HG03135 (cell line): ENCODE measurements at regions not wholly inside any gene's neighbourhood (a gene's known extent, or its start where the extent isn't known, plus 50 kb on each side); places are given as distances from the start of the nearest gene placed in this dataset.

Source experiments
- ATAC-seq: cut with Tn5 transposase; IDR thresholded peaks from one replicate; pipeline ENCODE4 v1.9.1; 2021; ENCODE audit warnings: mild to moderate bottlenecking, moderate library complexity; ENCODE audit not compliant: unreplicated experiment

DNA sequence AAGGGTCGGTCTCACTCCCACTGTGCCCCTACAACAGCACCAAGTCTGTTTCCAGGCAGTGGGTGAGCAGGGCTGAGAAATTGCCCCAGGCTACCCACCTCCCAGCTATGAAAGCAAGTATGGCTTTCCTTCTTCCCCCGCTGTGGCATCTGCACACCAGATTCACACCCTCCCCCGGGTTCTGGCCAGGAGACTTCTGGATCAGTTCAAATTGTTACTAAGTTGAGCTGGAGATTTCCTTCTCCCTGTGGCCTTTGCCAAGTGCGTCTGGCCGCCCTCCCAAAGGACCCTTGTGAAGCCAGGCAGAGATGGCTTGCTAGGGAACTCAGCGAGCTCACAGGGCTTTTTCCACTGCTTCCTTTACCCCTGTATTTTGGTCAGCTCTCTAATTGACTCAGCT is 555.4 kb downstream of the SH2D4B start:
- no peak for ATAC-seq

DNA sequence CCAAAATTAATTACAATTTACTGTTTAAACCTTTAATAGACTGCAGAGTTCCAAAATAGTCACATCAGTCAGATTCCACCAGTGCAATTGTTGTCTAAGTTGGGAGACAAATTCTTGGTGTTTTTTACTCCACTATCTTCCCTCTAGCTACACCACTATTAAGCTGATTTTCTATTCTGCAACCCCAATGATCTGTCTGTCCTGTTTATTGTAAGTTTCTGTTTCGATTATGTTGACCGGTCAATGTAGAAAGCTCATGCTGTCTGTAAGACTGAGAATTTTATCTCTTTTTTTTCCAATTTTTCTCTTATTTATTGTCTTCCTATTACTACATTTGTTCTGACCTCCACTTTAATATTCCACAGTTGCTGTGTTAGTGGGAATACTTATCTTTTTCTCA is 557.5 kb downstream of the SH2D4B start:
- no peak for ATAC-seq

DNA sequence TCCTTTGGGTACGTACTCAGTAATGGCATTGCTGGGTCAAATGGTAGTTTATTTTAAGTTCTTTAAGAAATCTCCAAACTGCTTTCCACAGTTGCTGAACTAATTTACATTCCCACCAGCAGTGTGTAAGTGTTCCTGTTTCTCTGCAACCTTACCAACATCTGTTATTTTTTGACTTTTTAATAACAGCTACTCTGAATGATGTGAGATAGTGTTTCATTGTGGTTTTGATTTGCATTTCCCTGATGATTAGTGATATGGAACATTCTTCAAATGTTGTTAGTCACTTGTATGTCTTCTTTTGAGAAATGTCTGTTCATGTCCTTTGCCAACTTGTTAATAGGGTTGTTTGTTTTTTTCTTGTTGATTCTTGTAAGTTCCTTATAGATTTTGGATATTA is 558.9 kb downstream of the SH2D4B start:
- no peak for ATAC-seq

DNA sequence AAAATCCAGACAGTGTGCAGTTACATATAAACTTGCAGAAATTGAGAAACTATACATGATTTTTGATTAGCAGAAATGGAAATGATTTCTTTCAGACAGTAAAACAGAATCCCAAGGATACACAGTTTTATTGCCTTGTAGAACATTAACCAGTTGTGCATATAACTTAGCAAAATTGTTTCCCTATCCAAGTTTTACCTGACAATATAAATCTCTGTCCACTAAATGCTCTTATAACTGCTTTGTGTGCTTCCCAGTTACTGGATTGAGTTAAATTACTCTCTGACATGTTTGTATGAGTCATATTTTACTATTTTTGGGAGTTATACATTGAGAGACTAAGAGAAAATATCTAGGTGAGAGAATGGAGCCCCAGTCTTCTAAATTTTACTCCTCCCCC is 563.4 kb downstream of the SH2D4B start:
- ATAC-seq, result no peak

GRCh38 chr10:81104494-81104893 is 566.8 kb downstream of the SH2D4B start:
- ATAC-seq, result no peak

GRCh38 chr10:81108516-81109199 is 571.0 kb downstream of the SH2D4B start:
- ATAC-seq, result peak; percentile 82

GRCh38 chr10:81109200-81109752 is 571.6 kb downstream of the SH2D4B start:
- ATAC-seq, result no peak

DNA sequence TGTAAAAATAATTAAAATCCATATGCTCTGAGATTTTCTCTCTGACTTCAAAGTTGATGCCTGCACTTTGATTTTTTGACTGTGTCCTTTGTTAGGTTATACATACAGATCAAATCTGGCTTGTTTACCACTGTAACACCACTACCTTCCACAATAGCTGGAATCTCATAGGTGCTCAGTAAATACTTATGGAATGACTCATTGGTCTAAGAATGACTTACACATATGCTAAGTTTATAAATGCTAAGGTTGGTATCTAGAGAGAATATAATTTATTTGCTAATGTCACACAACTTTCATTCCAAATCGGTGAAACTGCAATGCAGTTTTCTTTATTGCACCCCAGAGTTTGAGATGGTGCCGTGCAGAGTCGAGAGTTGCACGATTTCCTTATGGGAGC is 578.5 kb downstream of the SH2D4B start:
- ATAC-seq, result no peak

DNA sequence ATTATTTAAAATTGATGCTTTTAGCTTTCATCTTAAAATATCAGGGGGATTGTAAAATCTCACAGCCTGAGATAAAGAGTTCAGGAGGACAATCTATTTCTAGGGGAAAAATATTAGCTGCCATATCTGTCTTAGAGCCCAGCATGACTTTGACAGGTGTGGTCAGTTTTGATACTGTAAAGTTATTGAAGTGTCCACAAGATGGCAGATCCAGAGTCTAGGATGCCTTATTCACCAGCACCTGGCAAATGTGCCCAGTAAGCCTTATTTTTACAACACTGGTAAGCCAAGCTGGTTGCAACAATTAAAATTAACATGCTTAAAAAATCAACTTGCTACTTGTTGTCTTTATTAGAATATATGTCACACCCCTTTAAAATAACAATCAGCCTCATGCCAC is 579.3 kb downstream of the SH2D4B start:
- ATAC-seq, result no peak

DNA sequence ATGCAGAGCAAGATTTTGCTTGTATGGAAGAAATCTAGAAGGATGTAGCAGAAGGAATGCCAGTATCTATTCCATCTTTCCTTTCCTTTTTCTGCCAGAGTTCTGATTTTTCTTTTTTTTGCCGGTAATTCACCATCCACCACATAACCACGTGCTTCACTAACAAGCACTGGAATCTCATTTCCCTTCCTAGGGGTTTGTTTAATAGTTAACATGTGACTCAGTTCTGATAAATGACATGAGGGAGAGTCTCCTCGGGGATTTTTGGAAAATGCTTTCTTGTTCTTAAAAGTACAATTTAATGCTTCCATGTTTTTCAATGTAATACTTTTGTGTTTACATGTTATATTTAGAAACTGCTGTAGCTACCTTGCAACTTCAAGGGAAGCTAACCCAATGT is 590.2 kb downstream of the SH2D4B start:
- no peak for ATAC-seq

DNA sequence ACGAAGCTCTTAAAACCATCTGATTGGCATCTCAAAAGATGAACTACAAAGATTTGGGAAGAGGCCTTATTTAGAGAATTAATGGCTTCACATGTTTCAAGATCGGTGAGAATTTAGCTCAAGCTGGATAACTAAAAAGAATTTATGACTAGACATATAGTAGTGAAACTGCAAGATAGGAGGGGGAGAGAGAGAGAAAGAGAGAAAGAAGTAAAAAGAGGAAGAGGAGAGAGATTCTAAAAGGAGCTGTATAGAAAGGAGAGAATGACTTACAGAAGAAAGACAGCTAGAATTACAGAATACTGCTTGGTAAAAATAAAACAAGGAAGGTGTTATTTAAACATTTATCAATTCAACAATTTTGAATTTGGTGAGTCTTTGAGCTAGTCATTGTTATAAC is 592.3 kb downstream of the SH2D4B start:
- ATAC-seq, result no peak

GRCh38 chr10:81135851-81136250 is 598.1 kb downstream of the SH2D4B start:
- ATAC-seq, result no peak

- ATAC-seq, result no peak
These were observed 598.6 kb downstream of the SH2D4B start for GRCh38 chr10:81136261-81136660.

DNA sequence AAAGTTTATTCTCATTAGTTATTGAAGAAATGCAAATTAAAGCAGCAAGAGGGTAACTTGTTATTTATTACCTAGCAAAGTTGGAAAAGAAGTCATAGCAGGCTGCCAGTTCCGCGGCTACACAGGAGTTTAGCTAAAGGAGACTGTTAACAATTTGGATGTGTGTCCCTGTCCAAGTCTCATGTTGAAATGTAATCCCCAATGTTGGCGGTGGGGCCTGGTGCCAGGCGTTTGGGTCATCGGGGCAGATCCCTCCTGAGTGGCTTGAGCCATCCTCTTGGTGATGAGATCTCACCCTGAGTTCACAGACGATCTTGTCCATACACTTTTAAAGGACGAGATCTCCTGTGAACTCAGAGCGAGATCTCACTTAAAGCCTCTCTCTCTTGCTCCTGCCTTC is 608.3 kb downstream of the SH2D4B start:
- no peak for ATAC-seq

- ATAC-seq, result no peak
These were observed 608.7 kb downstream of the SH2D4B start for GRCh38 chr10:81146436-81146835.

DNA sequence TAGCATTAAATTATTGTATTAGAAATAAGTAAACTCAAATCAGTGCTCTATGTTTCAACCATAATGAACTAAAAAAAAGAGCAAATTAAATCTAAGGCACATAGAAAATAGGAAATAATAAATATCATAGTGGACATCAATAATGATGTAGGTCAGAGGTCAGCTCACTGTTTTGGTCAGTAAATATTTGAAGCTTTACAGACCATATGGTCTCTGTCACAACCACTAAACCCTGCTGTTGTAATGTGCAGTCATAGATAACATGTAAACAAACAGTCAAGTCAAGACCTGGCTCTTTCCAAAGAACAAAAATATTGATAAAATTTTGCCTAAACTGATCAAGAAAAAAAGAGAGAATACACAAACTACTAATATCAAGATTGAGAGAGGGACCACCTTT is 615.0 kb downstream of the SH2D4B start:
- ATAC-seq, result no peak

DNA sequence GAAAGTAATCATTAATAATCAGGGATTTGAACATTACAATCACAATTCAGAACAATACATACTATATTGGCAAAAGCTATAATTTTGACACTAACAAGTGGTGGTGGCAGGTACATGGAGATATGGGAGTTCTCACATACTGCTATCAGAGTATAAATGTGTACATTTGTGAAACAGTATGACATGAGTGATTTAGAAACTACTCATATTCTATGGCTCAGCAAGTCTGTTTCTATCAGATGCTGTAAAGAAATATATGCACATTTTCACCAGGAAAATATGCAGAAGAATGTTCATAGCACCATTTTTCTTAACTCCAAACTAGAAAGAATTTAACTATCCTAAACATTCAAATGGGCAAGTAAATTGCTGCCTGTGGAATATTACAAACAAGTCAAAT is 620.0 kb downstream of the SH2D4B start:
- no peak for ATAC-seq

DNA sequence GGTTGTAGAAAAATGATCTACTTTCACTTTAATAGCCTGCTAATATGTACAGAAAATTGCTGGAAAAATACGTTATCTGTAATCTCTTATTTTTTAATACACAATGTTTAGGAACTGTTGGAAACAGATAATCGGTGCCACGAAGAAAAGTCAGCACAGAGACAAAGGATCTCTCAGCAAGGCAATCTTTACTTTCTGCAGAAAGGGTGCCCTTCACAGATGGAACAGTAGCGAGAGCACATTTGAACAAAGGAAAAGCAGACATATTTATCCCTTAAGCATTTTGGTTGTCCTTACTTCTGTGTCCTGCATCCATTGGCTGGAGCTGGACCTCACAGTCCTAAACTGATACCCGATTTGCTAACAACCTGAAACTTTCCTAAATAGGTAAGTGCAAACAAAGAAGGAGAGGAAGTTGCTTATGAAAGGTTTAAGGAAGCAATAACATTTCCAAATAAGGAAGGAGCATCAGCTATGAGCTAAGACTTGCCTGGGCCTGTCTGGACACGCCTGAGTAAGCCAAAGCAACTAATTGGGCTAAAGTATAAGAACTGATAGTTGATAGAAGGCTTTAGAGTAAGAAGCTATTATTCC is 640.0 kb downstream of the SH2D4B start:
- no peak for ATAC-seq

GRCh38 chr10:81179324-81179723 is 641.6 kb downstream of the SH2D4B start:
- no peak for ATAC-seq

DNA sequence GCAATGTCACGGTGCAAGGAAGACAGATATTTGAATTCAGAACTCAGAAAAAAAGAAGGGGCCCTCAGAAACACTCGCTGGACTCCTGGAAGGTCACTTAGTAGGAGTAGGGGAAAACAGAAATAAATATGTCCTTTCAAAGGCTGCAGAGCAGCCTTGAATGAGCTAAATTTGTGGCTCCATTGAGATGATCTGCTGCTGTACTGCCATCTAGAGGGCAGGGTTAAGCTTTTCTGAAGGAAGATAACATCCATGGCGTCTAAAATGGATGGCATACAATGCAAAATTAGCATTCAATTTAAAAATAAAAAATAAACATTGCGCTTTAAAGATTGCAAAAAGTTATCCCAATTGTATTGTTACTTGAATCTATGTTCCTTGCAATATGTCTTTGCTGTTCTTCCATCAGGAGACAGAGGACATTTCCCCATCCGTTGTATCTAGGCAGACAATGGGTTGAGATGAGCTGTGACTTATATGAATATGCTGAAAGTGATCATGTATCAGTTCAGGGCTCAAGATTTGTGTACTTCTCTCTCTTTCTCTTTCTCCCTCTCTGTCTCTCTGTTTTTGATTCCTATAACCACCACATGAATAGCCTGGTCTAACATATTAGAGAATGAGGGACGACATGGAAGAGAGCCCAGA is 642.2 kb downstream of the SH2D4B start:
- ATAC-seq, result peak; percentile 90

GRCh38 chr10:81182296-81182695 is 644.6 kb downstream of the SH2D4B start:
- no peak for ATAC-seq

- ATAC-seq, result no peak
These were observed 654.6 kb downstream of the SH2D4B start for GRCh38 chr10:81192221-81192788.
